ENCODE measurements at regions not wholly inside any gene's neighbourhood (a gene's known extent, or its start where the extent isn't known, plus 50 kb on each side); places are given as distances from the start of the nearest gene placed in this dataset.

DNA sequence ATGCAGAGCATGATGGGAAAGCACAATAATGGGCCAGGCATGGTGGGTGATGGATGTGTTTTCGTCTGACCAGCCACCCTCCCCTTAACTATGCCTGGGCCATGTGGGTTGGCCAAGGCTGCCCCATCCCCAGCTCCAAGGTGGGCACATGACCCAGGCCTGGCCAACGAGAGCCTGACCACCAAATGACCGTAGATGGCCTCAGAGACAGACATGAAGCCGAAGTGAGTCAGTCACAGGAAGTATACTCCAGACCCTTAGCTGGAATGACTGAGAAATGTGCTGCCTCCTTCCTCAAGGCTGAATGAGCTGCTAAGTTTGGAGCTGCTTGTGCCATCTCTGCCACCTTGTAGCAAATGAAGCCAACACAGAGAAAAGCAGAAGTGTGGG, 233.6 kb downstream of the BCL11B start (continued):
- TF ChIP-seq, protein P1, sequence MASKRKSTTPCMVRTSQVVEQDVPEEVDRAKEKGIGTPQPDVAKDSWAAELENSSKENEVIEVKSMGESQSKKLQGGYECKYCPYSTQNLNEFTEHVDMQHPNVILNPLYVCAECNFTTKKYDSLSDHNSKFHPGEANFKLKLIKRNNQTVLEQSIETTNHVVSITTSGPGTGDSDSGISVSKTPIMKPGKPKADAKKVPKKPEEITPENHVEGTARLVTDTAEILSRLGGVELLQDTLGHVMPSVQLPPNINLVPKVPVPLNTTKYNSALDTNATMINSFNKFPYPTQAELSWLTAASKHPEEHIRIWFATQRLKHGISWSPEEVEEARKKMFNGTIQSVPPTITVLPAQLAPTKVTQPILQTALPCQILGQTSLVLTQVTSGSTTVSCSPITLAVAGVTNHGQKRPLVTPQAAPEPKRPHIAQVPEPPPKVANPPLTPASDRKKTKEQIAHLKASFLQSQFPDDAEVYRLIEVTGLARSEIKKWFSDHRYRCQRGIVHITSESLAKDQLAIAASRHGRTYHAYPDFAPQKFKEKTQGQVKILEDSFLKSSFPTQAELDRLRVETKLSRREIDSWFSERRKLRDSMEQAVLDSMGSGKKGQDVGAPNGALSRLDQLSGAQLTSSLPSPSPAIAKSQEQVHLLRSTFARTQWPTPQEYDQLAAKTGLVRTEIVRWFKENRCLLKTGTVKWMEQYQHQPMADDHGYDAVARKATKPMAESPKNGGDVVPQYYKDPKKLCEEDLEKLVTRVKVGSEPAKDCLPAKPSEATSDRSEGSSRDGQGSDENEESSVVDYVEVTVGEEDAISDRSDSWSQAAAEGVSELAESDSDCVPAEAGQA (IDR thresholded peaks at IDR 0.05; ENCODE audit: low read depth): no peak
- TF ChIP-seq, protein P1 (CRISPR knock-in tag; IDR thresholded peaks at IDR 0.05; ENCODE audit: borderline replicate concordance): no peak
- TF ChIP-seq, protein P2, sequence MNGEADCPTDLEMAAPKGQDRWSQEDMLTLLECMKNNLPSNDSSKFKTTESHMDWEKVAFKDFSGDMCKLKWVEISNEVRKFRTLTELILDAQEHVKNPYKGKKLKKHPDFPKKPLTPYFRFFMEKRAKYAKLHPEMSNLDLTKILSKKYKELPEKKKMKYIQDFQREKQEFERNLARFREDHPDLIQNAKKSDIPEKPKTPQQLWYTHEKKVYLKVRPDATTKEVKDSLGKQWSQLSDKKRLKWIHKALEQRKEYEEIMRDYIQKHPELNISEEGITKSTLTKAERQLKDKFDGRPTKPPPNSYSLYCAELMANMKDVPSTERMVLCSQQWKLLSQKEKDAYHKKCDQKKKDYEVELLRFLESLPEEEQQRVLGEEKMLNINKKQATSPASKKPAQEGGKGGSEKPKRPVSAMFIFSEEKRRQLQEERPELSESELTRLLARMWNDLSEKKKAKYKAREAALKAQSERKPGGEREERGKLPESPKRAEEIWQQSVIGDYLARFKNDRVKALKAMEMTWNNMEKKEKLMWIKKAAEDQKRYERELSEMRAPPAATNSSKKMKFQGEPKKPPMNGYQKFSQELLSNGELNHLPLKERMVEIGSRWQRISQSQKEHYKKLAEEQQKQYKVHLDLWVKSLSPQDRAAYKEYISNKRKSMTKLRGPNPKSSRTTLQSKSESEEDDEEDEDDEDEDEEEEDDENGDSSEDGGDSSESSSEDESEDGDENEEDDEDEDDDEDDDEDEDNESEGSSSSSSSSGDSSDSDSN (CRISPR knock-in tag; IDR thresholded peaks at IDR 0.05): no peak
- no peak for TF ChIP-seq ZNF383 (CRISPR knock-in tag; IDR thresholded peaks at IDR 0.05; ENCODE audit: borderline replicate concordance)

All from HepG2 (cell line).